ENCODE measurements at regions not wholly inside any gene's neighbourhood (a gene's known extent, or its start where the extent isn't known, plus 50 kb on each side); places are given as distances from the start of the nearest gene placed in this dataset.

DNA sequence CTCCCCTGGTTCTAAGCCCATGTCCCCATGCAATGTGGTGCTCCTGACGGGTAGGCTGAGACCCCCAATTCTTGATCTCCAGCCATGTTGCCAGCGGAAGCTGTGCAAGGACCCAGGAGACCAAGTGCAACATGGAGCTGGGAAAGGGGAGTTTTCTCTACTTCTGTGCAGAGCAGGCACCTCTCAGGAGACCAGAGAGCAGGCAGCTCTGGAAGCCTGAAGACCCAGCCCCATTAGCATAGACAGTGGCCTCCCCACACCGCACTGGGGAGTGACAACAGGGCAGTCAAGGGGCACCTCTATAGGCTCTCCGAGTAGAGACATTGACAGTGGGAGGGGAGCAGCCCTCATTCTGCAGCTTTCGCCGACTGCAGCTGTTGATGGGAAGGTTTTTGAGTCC is 410.2 kb downstream of the MATN1 start:
- H3K4me1 Mint-ChIP-seq (ENCODE audit: low read depth): no peaks in the 10 kb centered on the region
- H3K36me3 Mint-ChIP-seq (ENCODE audit: low read depth): no peaks in the 10 kb centered on the region
- no peak for DNase-seq (ENCODE audit: low spot score)
- H3K4me3 Mint-ChIP-seq: no peak overlapping the region
- no peak overlapping the region for H3K27ac Mint-ChIP-seq
- H3K9me3 Mint-ChIP-seq: no peaks in the 10 kb centered on the region
- peaks cover 8% of the 10 kb centered on the region for H3K27me3 Mint-ChIP-seq (ENCODE audit: low read depth)

DNA sequence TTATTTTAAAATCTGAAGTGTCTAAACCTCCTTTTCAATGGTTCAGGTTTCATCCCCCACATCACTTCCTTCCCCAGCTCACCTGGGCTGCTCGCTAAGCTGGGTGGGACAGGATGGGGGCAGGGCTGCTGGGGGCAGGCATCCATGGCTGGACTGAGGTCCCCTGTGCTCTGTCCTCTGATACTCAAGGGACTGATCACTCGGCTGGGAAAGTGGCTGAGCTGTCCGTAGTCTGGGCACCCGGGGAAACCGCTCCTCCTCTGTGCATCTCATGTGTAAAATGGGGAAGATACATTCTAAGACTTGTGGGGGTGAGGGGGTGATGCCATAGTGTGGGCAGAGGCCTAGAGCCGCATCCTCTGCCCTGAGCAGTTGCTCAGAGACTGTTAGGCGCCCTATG is 411.2 kb downstream of the MATN1 start:
- no peak for DNase-seq (ENCODE audit: low spot score)
- H3K4me3 Mint-ChIP-seq: no peak overlapping the region
- H3K4me1 Mint-ChIP-seq (ENCODE audit: low read depth): no peaks in the 10 kb centered on the region
- H3K9me3 Mint-ChIP-seq: no peaks in the 10 kb centered on the region
- peaks cover 8% of the 10 kb centered on the region for H3K27me3 Mint-ChIP-seq (ENCODE audit: low read depth)
- H3K27ac Mint-ChIP-seq: no peak overlapping the region
- H3K36me3 Mint-ChIP-seq (ENCODE audit: low read depth): no peaks in the 10 kb centered on the region

DNA sequence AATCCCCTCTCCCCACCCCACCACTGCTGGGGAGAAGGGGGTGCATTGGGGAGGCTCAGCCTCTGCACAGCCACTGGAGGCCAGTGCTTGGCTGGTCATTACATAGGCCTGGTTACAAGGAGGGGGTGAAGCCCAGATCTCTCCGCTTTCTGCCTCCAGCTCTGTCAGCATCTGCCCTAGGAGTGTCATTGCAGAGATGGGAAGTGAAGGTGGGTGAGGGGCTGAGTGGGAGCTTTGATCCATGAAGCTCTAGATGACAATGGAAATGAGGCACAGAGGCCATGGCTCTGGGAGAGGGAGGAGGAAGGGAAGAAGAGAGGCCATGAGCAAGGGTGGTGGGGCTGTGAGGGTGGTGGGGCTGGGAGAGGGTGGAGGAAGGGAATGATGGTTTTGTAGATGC is 411.6 kb downstream of the MATN1 start:
- H3K36me3 Mint-ChIP-seq (ENCODE audit: low read depth): no peaks in the 10 kb centered on the region
- H3K4me3 Mint-ChIP-seq: no peak overlapping the region
- H3K27ac Mint-ChIP-seq: no peak overlapping the region
- DNase-seq (ENCODE audit: low spot score): no peak
- H3K9me3 Mint-ChIP-seq: no peaks in the 10 kb centered on the region
- H3K27me3 Mint-ChIP-seq (ENCODE audit: low read depth): peaks cover 8% of the 10 kb centered on the region
- H3K4me1 Mint-ChIP-seq (ENCODE audit: low read depth): no peaks in the 10 kb centered on the region

DNA sequence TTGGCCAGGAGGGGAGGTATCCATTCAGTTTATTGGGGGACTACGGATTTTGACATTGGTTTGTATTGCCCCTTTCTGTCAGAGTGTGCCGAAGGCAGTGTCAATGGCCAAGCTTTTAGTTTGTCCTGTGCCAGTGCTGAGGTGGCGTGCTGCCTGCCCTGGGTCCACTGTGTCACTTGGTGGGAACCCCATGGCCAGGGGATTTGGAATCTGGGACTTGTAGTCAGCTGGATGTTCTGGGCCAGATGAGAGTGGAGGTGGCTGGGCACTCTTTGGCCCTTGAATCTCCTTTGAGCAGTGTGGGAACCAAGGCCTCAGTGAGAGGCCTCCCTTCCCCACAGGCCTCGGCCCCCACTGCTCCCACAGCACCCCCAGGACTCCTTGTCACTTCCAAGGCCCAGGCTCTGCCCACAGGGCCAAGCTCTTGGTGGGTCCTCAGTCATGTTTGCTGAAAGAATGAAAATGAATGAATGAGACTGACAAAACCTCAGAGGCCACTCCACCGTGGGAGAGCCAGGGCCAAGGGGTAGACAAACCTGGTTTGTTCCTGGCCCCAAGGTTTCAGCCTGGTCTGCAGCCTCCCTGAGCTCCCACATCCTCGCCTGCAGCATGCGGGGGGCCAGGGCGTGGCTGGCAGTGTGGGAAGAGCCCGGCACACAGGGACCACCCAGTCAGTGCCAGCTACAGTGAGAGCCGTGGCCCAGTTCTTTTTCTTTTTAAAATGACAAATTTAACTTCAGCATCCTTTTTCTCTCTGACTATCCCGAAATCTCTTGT is 412.2 kb downstream of the MATN1 start:
- Mint-ChIP-seq H3K27ac (no peak overlapping the region), H3K4me1 (ENCODE audit: low read depth) (no peaks in the 10 kb centered on the region), H3K4me3 (no peak overlapping the region), H3K9me3 (no peaks in the 10 kb centered on the region), H3K36me3 (ENCODE audit: low read depth) (no peaks in the 10 kb centered on the region), H3K27me3 (ENCODE audit: low read depth) (peaks cover 8% of the 10 kb centered on the region)
- no peak for DNase-seq (ENCODE audit: low spot score)

DNA sequence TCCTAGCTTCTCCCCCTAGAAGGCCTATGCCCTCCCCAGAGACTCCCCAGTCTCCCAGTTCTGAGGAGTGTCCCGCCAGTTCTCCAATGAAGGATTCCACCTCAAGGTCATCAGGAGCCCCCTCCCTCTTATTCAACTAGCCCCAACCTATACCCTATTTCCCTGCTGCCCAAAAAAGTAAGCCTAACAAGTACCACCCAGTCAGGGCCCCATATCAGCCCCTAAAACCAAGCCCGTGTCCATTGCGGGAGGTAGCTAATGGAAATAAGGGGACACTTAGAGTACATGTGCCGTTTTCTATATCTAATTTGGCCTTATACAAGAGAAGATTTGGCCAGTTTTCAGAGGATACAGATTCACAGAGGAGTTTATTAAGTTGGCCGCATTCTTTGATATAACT is 416.2 kb downstream of the MATN1 start:
- Mint-ChIP-seq H3K36me3 (ENCODE audit: low read depth) (no peaks in the 10 kb centered on the region), H3K4me1 (ENCODE audit: low read depth) (no peaks in the 10 kb centered on the region), H3K27ac (no peak overlapping the region), H3K9me3 (no peaks in the 10 kb centered on the region), H3K27me3 (ENCODE audit: low read depth) (peaks cover 6% of the 10 kb centered on the region), H3K4me3 (no peak overlapping the region)
- DNase-seq (ENCODE audit: low spot score): no peak

DNA sequence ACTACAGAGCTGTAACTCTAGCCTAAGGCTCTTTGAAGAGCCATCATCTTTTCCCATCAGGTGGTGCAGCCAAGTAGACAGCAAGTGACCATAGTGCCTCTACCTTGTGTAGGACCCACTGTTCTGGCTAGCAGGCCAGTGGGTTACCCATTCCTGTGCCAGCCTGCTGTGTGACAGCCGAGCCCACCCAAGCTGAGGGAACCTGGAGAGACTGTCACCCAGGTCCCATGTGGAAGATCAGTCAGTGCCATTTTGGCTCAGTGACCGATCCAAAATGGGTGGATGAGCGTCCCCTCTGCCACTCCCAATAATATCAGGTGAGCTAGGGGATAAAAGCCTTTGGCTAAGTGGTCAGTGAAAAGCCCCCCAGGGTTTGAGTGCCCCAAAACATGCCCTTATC is 417.9 kb downstream of the MATN1 start:
- no peak for DNase-seq (ENCODE audit: low spot score)
- peaks cover 2% of the 10 kb centered on the region for H3K27me3 Mint-ChIP-seq (ENCODE audit: low read depth)
- H3K9me3 Mint-ChIP-seq: no peaks in the 10 kb centered on the region
- H3K27ac Mint-ChIP-seq: no peak overlapping the region
- H3K4me1 Mint-ChIP-seq (ENCODE audit: low read depth): no peaks in the 10 kb centered on the region
- H3K4me3 Mint-ChIP-seq: no peak overlapping the region
- H3K36me3 Mint-ChIP-seq (ENCODE audit: low read depth): no peaks in the 10 kb centered on the region

DNA sequence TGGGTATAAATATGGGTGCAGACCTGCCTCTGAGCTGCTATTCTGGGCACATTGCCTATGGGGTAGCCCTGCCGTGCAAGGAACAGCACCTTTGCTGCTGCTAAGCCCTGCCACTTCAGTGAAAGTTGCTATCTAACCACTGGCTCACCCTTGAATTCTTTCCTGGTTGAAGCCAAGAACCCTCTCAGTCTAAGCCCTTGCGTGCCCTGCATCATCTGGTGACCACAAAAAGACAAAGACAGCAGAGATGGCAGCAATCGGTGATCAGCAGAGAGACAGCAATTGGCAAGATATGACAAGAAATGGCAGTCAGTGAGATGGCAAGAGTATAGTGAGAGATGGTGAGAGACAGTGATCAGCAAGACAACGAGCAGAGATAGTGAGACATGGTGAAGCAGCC is 418.3 kb downstream of the MATN1 start:
- DNase-seq (ENCODE audit: low spot score): no peak
- no peak overlapping the region for H3K4me3 Mint-ChIP-seq
- H3K9me3 Mint-ChIP-seq: no peaks in the 10 kb centered on the region
- H3K4me1 Mint-ChIP-seq (ENCODE audit: low read depth): no peaks in the 10 kb centered on the region
- no peaks in the 10 kb centered on the region for H3K36me3 Mint-ChIP-seq (ENCODE audit: low read depth)
- no peak overlapping the region for H3K27ac Mint-ChIP-seq
- H3K27me3 Mint-ChIP-seq (ENCODE audit: low read depth): peaks cover 2% of the 10 kb centered on the region

DNA sequence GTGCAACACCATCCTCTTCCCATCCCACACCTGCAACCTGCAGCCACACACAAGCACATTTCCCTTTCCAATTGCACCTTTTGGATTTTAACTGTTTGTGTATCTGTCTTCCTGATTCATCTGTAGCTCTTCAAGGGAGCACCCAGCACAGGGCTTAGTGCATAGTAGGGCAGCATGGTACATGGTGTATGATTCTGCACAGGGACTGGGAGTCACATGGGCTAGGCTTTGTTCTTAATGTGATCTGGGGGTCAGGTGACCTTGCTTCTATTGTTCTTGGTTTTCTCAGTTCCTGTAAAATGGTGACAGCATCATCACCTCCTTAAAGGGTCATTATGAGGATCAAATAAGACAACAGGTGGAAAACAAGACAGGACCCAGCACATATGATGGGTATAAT is 419.3 kb downstream of the MATN1 start:
- Mint-ChIP-seq H3K36me3 (ENCODE audit: low read depth) (no peaks in the 10 kb centered on the region), H3K27me3 (ENCODE audit: low read depth) (peaks cover 5% of the 10 kb centered on the region), H3K9me3 (no peaks in the 10 kb centered on the region), H3K27ac (no peak overlapping the region), H3K4me3 (no peak overlapping the region), H3K4me1 (ENCODE audit: low read depth) (no peaks in the 10 kb centered on the region)
- DNase-seq (ENCODE audit: low spot score): no peak

DNA sequence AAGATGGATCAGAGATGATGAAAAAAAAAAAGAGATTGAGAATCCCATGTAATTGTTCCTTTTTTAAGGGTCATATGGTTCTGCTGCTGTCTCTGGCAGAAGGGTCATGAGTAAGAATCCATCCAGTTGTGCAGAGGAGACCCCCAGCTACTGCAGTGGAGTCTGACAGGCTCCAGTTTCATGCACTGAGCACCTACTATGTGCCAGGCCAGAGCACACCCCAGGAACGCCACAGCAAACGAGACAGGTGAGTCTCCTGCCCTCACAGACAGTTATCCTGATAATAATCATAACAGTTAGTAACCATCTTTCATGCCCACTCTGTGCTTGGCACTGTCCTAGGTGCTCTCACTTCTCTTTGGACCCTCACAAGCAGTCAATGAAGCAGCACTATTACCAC is 420.0 kb downstream of the MATN1 start:
- Mint-ChIP-seq H3K4me3 (no peak overlapping the region), H3K9me3 (no peaks in the 10 kb centered on the region), H3K27ac (no peak overlapping the region), H3K36me3 (ENCODE audit: low read depth) (no peaks in the 10 kb centered on the region), H3K4me1 (ENCODE audit: low read depth) (no peaks in the 10 kb centered on the region), H3K27me3 (ENCODE audit: low read depth) (peaks cover 5% of the 10 kb centered on the region)
- no peak for DNase-seq (ENCODE audit: low spot score)

DNA sequence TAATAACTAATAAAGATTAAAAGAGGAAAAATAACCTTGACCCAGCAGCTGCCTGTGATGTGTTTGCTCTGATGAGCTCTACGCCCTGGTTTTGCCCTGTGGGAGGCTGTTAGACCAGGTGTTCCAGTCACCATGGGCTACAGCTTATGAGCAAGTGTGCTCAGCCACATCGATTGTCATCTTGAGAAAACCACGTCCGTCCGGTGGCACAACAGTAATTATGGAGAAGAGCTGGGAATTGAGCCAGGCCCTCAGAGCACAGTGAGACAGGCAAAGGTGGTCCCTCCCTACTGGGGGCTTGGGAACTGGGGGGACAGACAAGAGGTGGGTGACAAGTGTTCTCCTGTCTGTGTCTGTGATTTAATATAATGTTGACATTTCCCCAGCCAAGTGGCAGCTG is 420.5 kb downstream of the MATN1 start:
- peaks cover 3% of the 10 kb centered on the region for H3K27me3 Mint-ChIP-seq (ENCODE audit: low read depth)
- no peaks in the 10 kb centered on the region for H3K9me3 Mint-ChIP-seq
- H3K36me3 Mint-ChIP-seq (ENCODE audit: low read depth): no peaks in the 10 kb centered on the region
- H3K4me3 Mint-ChIP-seq: no peak overlapping the region
- DNase-seq (ENCODE audit: low spot score): no peak
- H3K27ac Mint-ChIP-seq: no peak overlapping the region
- H3K4me1 Mint-ChIP-seq (ENCODE audit: low read depth): no peaks in the 10 kb centered on the region

DNA sequence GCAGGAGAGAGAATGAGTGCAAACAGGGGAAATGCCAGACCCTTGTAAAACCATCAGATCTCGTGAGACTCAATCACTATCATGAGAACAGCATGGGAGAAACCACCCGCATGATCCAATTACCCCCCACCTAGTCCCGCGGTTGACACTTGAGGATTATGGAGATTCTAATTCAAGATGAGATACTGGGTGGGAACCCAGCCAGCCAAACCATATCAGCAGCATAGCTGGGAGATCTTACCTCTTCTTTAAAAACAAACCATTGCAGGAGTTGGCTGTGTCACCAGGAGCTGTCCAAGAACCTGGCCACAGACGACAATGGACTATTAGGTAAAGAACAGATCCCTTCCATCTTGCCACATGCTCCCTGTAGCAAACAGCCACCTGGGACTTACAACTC is 422.7 kb downstream of the MATN1 start:
- no peak for DNase-seq (ENCODE audit: low spot score)
- Mint-ChIP-seq H3K4me3 (no peak overlapping the region), H3K36me3 (ENCODE audit: low read depth) (no peaks in the 10 kb centered on the region), H3K9me3 (no peaks in the 10 kb centered on the region), H3K4me1 (ENCODE audit: low read depth) (no peaks in the 10 kb centered on the region), H3K27ac (no peak overlapping the region), H3K27me3 (ENCODE audit: low read depth) (peaks cover 4% of the 10 kb centered on the region)

DNA sequence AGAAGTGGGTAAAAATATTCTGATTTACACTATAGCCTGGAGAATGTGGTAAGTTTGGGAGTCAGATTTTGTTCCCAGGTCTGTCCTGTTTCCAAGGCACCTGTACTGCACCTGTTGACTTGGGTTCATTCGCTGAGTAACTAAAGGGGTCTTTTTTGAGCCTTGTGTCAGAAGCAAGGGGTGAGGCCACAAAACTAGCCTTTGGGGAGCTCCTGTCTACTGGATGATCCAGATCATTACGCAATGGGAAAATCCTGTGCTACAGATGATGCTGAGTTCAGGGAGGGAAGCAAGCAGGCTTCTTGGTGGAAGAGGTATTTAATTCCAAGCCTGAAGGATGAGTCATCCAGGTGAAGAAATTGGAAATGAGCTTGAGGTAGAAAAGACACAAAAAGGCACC is 424.0 kb downstream of the MATN1 start:
- H3K36me3 Mint-ChIP-seq (ENCODE audit: low read depth): no peaks in the 10 kb centered on the region
- H3K27ac Mint-ChIP-seq: no peak overlapping the region
- DNase-seq (ENCODE audit: low spot score): no peak
- H3K9me3 Mint-ChIP-seq: no peaks in the 10 kb centered on the region
- peaks cover 8% of the 10 kb centered on the region for H3K27me3 Mint-ChIP-seq (ENCODE audit: low read depth)
- no peak overlapping the region for H3K4me3 Mint-ChIP-seq
- H3K4me1 Mint-ChIP-seq (ENCODE audit: low read depth): no peaks in the 10 kb centered on the region

DNA sequence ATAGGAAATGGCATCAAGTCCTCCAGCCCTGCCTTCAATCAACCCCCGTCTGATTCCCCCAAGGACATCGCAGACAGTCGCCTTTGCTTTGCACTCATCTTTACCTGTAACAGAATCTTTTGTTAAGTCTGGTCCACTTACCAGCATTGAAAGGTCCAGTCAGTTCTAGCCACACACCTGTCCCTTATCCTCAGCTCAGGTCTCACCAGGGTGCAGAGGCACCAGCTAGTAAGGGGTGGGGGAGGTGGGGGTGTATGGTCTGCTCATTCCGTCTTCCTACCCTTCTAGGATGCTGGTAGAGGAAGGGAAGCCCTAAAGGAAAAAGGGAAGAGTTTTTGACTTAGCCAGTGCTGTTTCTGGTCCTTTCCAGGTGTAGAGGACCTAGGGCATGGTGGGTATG is 427.7 kb downstream of the MATN1 start:
- peaks cover 20% of the 10 kb centered on the region for H3K27me3 Mint-ChIP-seq (ENCODE audit: low read depth)
- no peak overlapping the region for H3K4me3 Mint-ChIP-seq
- H3K4me1 Mint-ChIP-seq (ENCODE audit: low read depth): no peaks in the 10 kb centered on the region

DNA sequence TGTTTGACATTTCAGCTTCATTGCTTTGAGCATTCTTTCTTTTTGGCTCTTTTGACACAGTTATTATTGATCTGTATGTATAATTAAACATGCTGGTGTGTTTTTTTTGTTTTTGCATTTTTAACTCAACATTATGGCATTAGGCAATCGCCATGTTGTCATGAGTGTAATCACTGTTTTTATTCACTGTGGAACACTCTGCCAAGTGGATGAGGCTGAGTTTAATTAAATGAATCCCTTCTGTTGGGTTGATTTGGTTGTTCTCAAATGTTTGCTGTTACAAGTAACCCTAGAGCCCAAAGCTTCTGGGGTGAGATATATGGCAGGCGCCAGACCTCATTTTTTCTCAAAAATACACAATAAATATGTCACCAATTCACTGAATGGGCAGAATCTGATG is 428.1 kb downstream of the MATN1 start:
- peaks cover 20% of the 10 kb centered on the region for H3K27me3 Mint-ChIP-seq (ENCODE audit: low read depth)
- no peak overlapping the region for H3K27ac Mint-ChIP-seq
- H3K9me3 Mint-ChIP-seq: no peaks in the 10 kb centered on the region
- no peaks in the 10 kb centered on the region for H3K36me3 Mint-ChIP-seq (ENCODE audit: low read depth)
- H3K4me3 Mint-ChIP-seq: no peak overlapping the region
- no peak for DNase-seq (ENCODE audit: low spot score)
- H3K4me1 Mint-ChIP-seq (ENCODE audit: low read depth): no peaks in the 10 kb centered on the region

More for the DNA sequence above, 427.7 kb downstream of the MATN1 start:
- DNase-seq (ENCODE audit: low spot score): no peak
- Mint-ChIP-seq H3K27ac (no peak overlapping the region), H3K9me3 (no peaks in the 10 kb centered on the region), H3K36me3 (ENCODE audit: low read depth) (no peaks in the 10 kb centered on the region)

DNA sequence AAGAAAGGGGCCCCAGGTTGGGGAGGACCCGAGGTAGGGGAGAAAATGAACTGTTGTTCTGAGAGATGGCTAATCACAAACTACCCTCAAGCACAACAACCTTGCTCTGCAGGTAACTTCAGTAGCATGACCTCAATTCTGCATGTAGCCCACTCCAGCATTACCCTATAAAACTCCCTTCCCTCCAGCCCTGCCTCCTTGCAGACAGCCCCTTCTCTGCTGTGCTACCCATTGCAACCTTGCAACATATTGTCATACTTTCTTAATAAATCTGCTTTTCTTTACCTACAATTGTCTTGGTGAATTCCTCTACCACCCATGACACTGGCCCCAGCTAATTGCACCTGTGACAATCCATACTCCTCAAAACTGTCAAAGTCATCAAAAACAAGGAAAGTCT is 428.9 kb downstream of the MATN1 start:
- no peaks in the 10 kb centered on the region for H3K36me3 Mint-ChIP-seq (ENCODE audit: low read depth)
- H3K4me1 Mint-ChIP-seq (ENCODE audit: low read depth): no peaks in the 10 kb centered on the region
- no peak for DNase-seq (ENCODE audit: low spot score)
- H3K27me3 Mint-ChIP-seq (ENCODE audit: low read depth): peaks cover 19% of the 10 kb centered on the region
- no peak overlapping the region for H3K4me3 Mint-ChIP-seq
- no peaks in the 10 kb centered on the region for H3K9me3 Mint-ChIP-seq
- H3K27ac Mint-ChIP-seq: no peak overlapping the region
